HFF-Myc (cell line): ENCODE measurements at regions not wholly inside any gene's neighbourhood (a gene's known extent, or its start where the extent isn't known, plus 50 kb on each side); places are given as distances from the start of the nearest gene placed in this dataset.
"Not testable (repeated sequence)": the region's sequence is repeated elsewhere in the genome, so short reads cannot be mapped to it uniquely, and the experiment has no call there.

Source experiments
- DNase-seq: peaks from one replicate; pipeline ENCODE4 v3.0.0-alpha.2; 2011; ENCODE audit warnings: low read depth; ENCODE audit errors: extremely low read depth
- H3K4me3 ChIP-seq: replicated peaks from 2 replicates; pipeline ENCODE4 v1.5.1; 2011; ENCODE audit warnings: low read depth, mild to moderate bottlenecking, control low read depth, low read length
- TF ChIP-seq, protein P1 (sequence below): IDR thresholded peaks from 2 replicates; pipeline ENCODE4 v1.5.1; 2012; ENCODE audit warnings: mild to moderate bottlenecking, low read depth, low read length, control low read depth; ENCODE audit errors: missing control alignments

DNA sequence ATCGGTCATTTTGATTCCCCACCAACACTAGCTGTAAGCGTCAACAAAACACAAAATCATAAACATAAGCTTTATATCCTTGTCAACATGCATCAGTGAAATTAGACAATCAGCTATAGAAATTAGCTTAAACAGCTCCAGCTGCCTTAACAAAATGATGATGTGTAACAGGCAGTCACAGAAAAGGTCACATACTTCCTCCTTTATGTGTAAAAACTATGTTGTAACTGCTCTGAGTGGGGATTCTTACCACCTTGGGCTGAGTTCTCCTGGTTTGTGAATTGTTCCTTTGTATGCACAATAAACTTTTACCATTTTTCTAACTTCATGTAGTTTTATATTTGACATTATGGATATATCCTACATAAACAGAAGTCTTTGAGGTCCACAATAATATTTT is 73.9 kb upstream of the MAP9 start:
- TF ChIP-seq, protein P1, sequence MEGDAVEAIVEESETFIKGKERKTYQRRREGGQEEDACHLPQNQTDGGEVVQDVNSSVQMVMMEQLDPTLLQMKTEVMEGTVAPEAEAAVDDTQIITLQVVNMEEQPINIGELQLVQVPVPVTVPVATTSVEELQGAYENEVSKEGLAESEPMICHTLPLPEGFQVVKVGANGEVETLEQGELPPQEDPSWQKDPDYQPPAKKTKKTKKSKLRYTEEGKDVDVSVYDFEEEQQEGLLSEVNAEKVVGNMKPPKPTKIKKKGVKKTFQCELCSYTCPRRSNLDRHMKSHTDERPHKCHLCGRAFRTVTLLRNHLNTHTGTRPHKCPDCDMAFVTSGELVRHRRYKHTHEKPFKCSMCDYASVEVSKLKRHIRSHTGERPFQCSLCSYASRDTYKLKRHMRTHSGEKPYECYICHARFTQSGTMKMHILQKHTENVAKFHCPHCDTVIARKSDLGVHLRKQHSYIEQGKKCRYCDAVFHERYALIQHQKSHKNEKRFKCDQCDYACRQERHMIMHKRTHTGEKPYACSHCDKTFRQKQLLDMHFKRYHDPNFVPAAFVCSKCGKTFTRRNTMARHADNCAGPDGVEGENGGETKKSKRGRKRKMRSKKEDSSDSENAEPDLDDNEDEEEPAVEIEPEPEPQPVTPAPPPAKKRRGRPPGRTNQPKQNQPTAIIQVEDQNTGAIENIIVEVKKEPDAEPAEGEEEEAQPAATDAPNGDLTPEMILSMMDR = no peak
- DNase-seq = no peak
- no peak overlapping the region for H3K4me3 ChIP-seq

DNA sequence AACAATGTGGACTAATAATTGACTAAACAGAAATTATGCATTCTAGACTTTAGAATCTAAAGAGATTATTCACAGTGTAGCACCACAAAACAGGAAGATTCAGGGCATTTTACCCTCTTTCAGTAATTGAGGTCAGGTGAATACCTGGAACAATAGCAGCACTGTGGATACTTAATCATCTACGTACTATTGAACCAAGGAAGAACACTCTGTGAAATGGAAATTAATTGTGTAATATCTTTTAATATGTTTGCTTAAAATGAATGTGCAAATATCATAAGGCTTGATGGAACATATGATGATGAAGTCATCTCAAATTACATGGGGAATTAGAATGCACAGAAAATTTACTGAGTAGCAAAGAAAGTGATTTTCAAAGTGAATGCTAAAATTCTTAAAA is 68.5 kb upstream of the MAP9 start:
- no peak for DNase-seq
- TF ChIP-seq, protein P1 = no peak

DNA sequence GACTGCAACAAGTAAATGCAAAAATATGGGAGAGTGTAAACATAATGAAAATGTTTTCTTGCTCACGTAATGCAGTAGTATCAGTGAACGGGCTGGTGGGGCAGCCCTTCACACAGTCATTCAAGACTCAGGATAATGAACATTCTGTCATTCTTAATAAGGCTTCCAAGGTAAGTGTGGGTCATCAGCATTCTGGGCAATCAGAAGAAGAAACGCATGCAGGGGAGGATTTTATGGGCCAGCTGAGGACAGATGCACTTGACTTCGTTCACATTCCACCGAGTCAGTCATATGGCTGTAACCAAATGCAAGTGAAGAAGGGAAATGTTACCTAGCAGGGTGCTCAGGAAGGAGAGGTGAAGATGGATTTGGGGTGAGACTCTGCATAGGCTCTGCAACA is 68.0 kb upstream of the MAP9 start:
- no peak for DNase-seq
- TF ChIP-seq, protein P1 = no peak
- no peak overlapping the region for H3K4me3 ChIP-seq

More for the DNA sequence above, 68.5 kb upstream of the MAP9 start:
- no peak overlapping the region for H3K4me3 ChIP-seq

DNA sequence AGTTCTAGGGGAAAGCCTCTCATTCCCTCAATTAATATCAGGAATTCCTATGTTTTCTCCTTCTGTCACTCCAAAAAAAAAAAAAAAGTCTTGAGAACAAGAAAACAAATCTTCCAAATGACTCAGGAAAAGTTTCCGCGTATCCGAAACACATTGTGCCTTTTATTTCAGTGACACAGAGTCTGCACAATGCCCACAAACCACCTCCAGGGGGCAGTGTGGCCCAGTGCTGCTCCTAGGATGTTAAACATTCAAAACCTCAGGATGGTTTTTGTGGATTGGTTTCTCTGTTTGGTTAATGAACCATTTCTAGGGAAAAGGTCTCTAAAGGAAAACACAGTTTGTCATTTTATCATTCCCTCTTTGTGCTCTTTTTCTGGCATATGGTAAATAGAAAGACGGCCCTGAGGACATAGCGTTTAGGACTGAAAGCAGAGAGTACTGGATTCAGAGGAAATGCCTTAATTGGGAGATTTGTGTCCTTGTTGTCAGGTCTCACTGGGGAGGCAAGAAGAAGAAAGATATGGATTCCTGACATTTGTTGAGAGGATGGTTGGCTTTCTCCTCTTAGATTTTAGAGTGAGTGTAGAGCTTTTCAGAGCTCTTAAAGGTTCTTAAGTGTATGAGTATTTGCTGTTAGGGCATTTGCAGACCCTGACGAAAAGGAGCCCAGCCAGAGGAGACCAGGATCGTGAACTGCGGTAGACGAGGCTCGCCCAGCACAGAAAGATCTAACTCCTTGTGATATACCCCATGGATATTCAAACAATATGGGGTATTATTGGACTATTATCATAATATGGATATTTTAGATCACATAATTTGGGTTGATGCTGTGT is 65.7 kb upstream of the MAP9 start:
- DNase-seq = peak; percentile 51
- TF ChIP-seq, protein P1 = peak; percentile 96
- no peak overlapping the region for H3K4me3 ChIP-seq

DNA sequence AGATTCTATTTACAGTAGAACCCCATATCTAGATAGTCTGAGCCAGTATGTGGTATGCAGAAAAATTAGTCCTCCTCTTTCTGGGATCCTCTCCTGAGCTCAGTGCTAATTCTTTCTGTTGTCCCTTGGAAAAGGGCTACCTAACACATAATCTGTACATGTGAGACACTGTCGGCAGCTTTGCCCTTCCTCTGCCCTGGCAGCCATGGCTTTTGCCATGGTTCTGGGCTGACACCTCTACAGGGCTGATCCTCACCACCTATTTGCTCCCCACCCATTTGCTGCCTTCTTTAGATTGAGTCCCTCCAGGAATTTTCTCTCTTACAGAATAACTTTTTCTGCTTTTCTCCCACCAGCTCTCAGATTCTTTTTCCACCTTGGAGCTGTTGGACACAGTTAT is 64.7 kb upstream of the MAP9 start:
- TF ChIP-seq, protein P1 = no peak
- no peak overlapping the region for H3K4me3 ChIP-seq
- DNase-seq = no peak

DNA sequence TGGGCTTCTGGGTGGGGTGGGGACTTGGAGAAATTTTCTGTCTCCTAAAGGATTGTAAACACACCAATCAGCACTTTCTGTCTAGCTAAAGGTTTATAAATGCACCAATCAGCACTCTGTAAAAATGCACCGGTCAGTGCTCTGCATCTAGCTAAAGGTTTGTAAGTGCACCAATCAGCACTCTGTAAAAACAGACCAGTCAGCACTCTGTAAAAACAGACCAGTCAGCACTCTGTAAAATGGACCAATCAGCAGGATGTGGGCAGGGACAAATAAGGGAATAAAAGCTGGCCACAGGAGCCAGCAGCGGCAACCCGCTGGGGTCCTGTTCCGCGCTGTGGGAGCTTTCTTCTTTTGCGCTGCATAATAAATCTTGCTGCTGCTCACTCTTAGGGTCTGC is 63.0 kb upstream of the MAP9 start:
- H3K4me3 ChIP-seq, DNase-seq: not testable (repeated sequence)

DNA sequence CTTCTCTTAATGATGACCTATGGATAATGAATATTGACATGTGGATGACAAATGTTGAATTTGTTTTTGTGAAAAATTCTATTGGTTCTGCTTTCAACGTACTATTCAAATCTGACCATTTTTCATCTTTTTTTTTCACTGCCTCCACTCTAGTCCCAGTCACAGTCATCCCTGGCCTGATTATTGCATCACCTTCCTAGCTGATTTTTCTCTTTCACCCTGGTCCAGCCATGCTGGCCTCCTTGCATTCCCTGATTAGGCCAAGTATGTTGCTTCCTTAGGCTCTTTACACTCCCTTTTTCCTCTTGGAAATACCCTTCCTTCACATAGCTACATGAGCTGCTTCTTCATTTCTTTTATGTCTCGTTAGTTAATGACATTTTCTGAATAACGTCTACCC is 58.1 kb upstream of the MAP9 start:
- no peak overlapping the region for H3K4me3 ChIP-seq
- TF ChIP-seq, protein P1 = no peak
- DNase-seq = no peak
